Esophagus muscularis mucosa (tissue), 3 donors: ENCODE measurements at regions not wholly inside any gene's neighbourhood (a gene's known extent, or its start where the extent isn't known, plus 50 kb on each side); places are given as distances from the start of the nearest gene placed in this dataset.

ENCODE experiments used
- EP300 ChIP-seq: sonication (generic); formaldehyde crosslinking; IDR thresholded peaks from one replicate; pipeline ENCODE4 v1.6.1; 2017; ENCODE audit warnings: antibody characterized with exemption
- TF ChIP-seq, protein P1 (sequence below), 3 experiments: fragments of 200-600 bp in 2 of 3; fragments of 450-650 bp in 1 of 3; sonication (generic) in 2 of 3; IDR thresholded peaks; one replicate each; pipeline ENCODE4 v1.5.1; 2017 to 2019; ENCODE audit warnings: antibody characterized with exemption in 3 of 3, mild to moderate bottlenecking in 2 of 3, moderate library complexity in 1 of 3

DNA sequence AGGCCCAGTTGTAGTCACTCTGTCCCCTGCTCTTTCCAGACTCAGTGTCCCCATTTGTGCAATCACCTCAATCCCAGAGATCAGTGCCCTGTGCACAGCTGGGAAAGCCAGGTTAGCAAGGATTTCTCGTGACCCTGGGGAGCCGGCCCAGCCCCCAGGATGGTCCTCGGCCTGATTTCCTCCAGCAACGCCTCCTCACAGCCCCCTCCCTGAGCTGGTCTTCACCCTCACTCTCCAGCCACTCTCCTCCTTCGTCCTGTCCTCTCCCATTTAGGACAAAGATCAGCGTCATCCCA lies 194.8 kb upstream of the C14orf180 start:
- TF ChIP-seq, protein P1, sequence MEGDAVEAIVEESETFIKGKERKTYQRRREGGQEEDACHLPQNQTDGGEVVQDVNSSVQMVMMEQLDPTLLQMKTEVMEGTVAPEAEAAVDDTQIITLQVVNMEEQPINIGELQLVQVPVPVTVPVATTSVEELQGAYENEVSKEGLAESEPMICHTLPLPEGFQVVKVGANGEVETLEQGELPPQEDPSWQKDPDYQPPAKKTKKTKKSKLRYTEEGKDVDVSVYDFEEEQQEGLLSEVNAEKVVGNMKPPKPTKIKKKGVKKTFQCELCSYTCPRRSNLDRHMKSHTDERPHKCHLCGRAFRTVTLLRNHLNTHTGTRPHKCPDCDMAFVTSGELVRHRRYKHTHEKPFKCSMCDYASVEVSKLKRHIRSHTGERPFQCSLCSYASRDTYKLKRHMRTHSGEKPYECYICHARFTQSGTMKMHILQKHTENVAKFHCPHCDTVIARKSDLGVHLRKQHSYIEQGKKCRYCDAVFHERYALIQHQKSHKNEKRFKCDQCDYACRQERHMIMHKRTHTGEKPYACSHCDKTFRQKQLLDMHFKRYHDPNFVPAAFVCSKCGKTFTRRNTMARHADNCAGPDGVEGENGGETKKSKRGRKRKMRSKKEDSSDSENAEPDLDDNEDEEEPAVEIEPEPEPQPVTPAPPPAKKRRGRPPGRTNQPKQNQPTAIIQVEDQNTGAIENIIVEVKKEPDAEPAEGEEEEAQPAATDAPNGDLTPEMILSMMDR (IDR thresholded peaks at IDR 0.05): no peak
- TF ChIP-seq EP300: no peak
